Ascending aorta (tissue), 2 donors: ENCODE measurements at regions not wholly inside any gene's neighbourhood (a gene's known extent, or its start where the extent isn't known, plus 50 kb on each side); places are given as distances from the start of the nearest gene placed in this dataset.

Source experiments
- DNase-seq, 2 donors: peaks; one replicate each; pipeline ENCODE4 v3.0.0-alpha.2; 2019; ENCODE audit warnings: low spot score in 2 of 2
- H3K27ac ChIP-seq, 2 donors: fragments of 200-600 bp; sonication (generic); one replicate each; pipeline ENCODE4 v1.5.1; 2016 to 2017; ENCODE audit warnings: mild to moderate bottlenecking in 1 of 2
- H3K27me3 ChIP-seq: fragments of 200-600 bp; sonication (generic); one replicate; pipeline ENCODE4 v1.5.1; 2017
- H3K36me3 ChIP-seq, 2 donors: fragments of 200-600 bp; sonication (generic); one replicate each; pipeline ENCODE4 v1.5.1; 2016
- H3K4me1 ChIP-seq, 2 donors: fragments of 200-600 bp; sonication (generic); one replicate each; pipeline ENCODE4 v1.5.1; 2016 to 2017; ENCODE audit warnings: mild to moderate bottlenecking in 1 of 2
- H3K4me3 ChIP-seq, 2 donors: fragments of 200-600 bp; sonication (generic); one replicate each; pipeline ENCODE4 v1.5.1; 2016 to 2017; ENCODE audit warnings: mild to moderate bottlenecking in 1 of 2
- H3K9me3 ChIP-seq, 2 donors: fragments of 200-600 bp; sonication (generic); one replicate each; pipeline ENCODE4 v1.5.1; 2016
- CTCF ChIP-seq, 3 experiments: fragments of 200-600 bp in 2 of 3; fragments of 450-650 bp in 1 of 3; sonication (generic) in 2 of 3; IDR thresholded peaks; one replicate each; pipeline ENCODE4 v1.5.1; 2016 to 2019; ENCODE audit warnings: antibody characterized with exemption in 3 of 3, mild to moderate bottlenecking in 1 of 3, moderate library complexity in 1 of 3
- intact Hi-C: fragments of 100-400 bp; cut with DNase I; formaldehyde crosslinking; loops from one replicate; pipeline ENCODE4 v1.15.1; 2023

- Histone ChIP-seq H3K4me1 (no peaks in the 10 kb centered on the region), H3K27ac (no peak overlapping the region), H3K36me3 (no peaks in the 10 kb centered on the region), H3K27me3 (no peaks in the 10 kb centered on the region), H3K9me3 (no peaks in the 10 kb centered on the region), H3K4me3 (no peak overlapping the region)
- TF ChIP-seq CTCF (IDR thresholded peaks at IDR 0.05): no peak
- intact Hi-C loops: no loop called here
- no peak for DNase-seq
These were observed 126.7 kb upstream of the POU3F1 start for GRCh38 chr1:38173157-38173831.

- intact Hi-C loops: no loop called here
- Histone ChIP-seq H3K27me3 (no peaks in the 10 kb centered on the region), H3K4me1 (no peaks in the 10 kb centered on the region), H3K27ac (no peak overlapping the region), H3K9me3 (no peaks in the 10 kb centered on the region), H3K4me3 (no peak overlapping the region), H3K36me3 (no peaks in the 10 kb centered on the region)
- DNase-seq: no peak
- no peak for TF ChIP-seq CTCF (IDR thresholded peaks at IDR 0.05)
These were observed 122.5 kb upstream of the POU3F1 start for GRCh38 chr1:38169121-38169520.

DNA sequence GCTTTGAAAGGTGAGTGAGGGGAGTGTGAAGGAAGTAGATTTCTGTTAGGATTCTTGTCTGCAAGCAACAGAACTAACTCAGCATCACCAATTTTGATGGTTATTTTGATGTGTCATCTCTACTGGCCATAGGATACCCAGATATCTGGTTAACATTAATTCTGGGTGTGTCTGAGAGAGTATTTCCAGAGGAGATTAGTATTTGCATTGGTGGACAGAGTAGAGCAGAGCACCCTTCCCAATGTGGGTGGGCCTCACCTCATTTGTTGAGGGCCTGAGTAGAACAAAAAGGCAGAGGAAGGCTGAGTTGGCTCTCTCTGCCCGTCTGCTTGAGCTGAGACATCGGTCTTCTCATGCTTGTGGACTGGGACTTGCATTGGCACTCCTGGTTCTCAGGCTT is 121.8 kb upstream of the POU3F1 start:
- Histone ChIP-seq H3K4me1 (no peaks in the 10 kb centered on the region), H3K27me3 (no peaks in the 10 kb centered on the region), H3K9me3 (no peaks in the 10 kb centered on the region), H3K4me3 (no peak overlapping the region), H3K27ac (no peak overlapping the region), H3K36me3 (no peaks in the 10 kb centered on the region)
- intact Hi-C loops: no loop called here
- no peak for TF ChIP-seq CTCF (IDR thresholded peaks at IDR 0.05)
- no peak for DNase-seq

GRCh38 chr1:38166461-38166860 is 119.9 kb upstream of the POU3F1 start:
- Histone ChIP-seq H3K27ac (no peak overlapping the region), H3K4me1 (no peaks in the 10 kb centered on the region), H3K9me3 (no peaks in the 10 kb centered on the region), H3K27me3 (no peaks in the 10 kb centered on the region), H3K4me3 (no peak overlapping the region), H3K36me3 (no peaks in the 10 kb centered on the region)
- intact Hi-C loops: no loop called here
- DNase-seq: no peak
- TF ChIP-seq CTCF (IDR thresholded peaks at IDR 0.05): no peak

DNA sequence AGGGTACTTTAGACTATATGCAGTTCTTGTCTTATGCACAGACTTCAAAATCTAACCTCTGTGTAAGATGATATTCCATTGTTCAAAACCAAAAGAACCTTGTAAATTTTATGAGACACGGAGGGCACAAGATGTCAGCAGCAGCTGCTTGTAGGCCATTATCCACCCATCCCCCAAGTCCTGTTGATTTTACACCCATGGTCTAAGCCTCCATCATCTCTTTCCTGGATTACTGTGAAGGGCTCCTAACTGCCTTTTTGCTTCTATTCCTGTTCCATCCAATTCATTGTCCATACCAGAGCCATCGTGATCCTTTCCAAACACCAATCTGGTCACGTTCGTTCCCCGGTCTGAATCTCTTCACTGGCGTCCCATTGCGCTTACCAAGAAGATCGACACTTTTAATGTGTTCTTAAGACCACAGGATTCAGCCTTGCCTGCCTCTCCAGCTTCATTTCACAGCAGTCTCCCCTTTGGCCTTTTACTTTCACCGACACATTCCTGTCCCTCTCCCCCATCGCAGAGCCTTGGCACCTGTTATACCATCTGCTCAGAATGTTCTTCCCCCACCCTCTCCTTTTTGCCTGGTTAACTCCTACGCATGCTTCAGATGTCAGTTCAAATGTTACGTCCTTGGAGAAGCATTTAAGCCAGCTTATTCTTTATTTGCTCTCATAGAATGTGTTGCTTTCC is 107.3 kb upstream of the POU3F1 start:
- intact Hi-C loops: no loop called here
- H3K27ac ChIP-seq: no peak overlapping the region

More for the DNA sequence above, 107.3 kb upstream of the POU3F1 start:
- TF ChIP-seq CTCF (IDR thresholded peaks at IDR 0.05): no peak
- no peak for DNase-seq
- no peak overlapping the region for H3K4me3 ChIP-seq
- H3K4me1 ChIP-seq: no peaks in the 10 kb centered on the region
- H3K27me3 ChIP-seq: no peaks in the 10 kb centered on the region
- no peaks in the 10 kb centered on the region for H3K9me3 ChIP-seq
- H3K36me3 ChIP-seq: no peaks in the 10 kb centered on the region
